Peyer's patch (tissue), 4 donors: ENCODE measurements at regions not wholly inside any gene's neighbourhood (a gene's known extent, or its start where the extent isn't known, plus 50 kb on each side); places are given as distances from the start of the nearest gene placed in this dataset.

ENCODE experiments used
- CTCF ChIP-seq, 6 experiments: fragments of 450-650 bp in 4 of 6; fragments of 200-600 bp in 2 of 6; sonication (generic) in 1 of 6; IDR thresholded peaks; one replicate each; pipeline ENCODE4 v1.5.1; 2017 to 2019; ENCODE audit warnings: antibody characterized with exemption in 6 of 6, mild to moderate bottlenecking in 3 of 6, moderate library complexity in 1 of 6
- POLR2A ChIP-seq, 2 donors: fragments of 450-650 bp; IDR thresholded peaks; one replicate each; pipeline ENCODE4 v1.5.1; 2017; ENCODE audit warnings: antibody characterized with exemption in 2 of 2, mild to moderate bottlenecking in 2 of 2, moderate library complexity in 2 of 2

- TF ChIP-seq POLR2A (IDR thresholded peaks at IDR 0.05) (no peak), CTCF (IDR thresholded peaks at IDR 0.05) (no peak)
Observed at GRCh38 chr20:58106143-58106750, 122.2 kb downstream of the ANKRD60 start.
